K562 (cell line): ENCODE measurements at regions not wholly inside any gene's neighbourhood (a gene's known extent, or its start where the extent isn't known, plus 50 kb on each side); places are given as distances from the start of the nearest gene placed in this dataset.

Experiments used
- ATAC-seq: fragments of 200-7000 bp; cut with Tn5 transposase; 3 replicates; pipeline ENCODE4 v1.9.1; 2020; ENCODE audit warnings: moderate library complexity
- BruUV-seq: library from RNA; stranded (reverse); fragments of 400-500 nt; replicated peaks from 2 replicates; lab custom pipeline; 2021; lab: Mats Ljungman, UMichigan
- CTCF ChIA-PET: fragments of 300-600 bp; formaldehyde crosslinking; extraction: SDS; loops from one replicate; lab custom pipeline; 2021; ENCODE audit warnings: low intra/inter-chr PET ratio; lab: Yijun Ruan, JAX
- POLR2A ChIA-PET: fragments of 300-600, 350-650 bp; sonication (Branson Sonifier 250); formaldehyde crosslinking; extraction: SDS; loops from one replicate; lab custom pipeline; 2021; ENCODE audit warnings: antibody characterized with exemption, inconsistent platforms; lab: Yijun Ruan, JAX
- DNase-seq, 4 experiments: peaks; one replicate each; pipeline versions ENCODE4 v3.0.0 to v3.0.0-alpha.2; 2011 to 2018; ENCODE audit warnings: low spot score in 3 of 4, mixed read lengths in 3 of 4; ENCODE audit errors: extremely low read depth in 1 of 4
- FAIRE-seq: peaks from 2 replicates; lab custom pipeline; 2011; peaks lifted over from hg19 to GRCh38; lab: Jason Lieb, UNC
- H2AFZ ChIP-seq: 2 replicates; pipeline ENCODE4 v1.6.0; 2011; ENCODE audit warnings: low read depth, low read length, control low read depth, inconsistent platforms
- H3K27ac ChIP-seq: fragments of 200-600 bp; 3 replicates; pipeline ENCODE4 v1.8.0; 2011; ENCODE audit warnings: low read depth, mild to moderate bottlenecking, control low read depth, inconsistent platforms, low read length, moderate library complexity, mixed read lengths; ENCODE audit errors: extremely low read depth
- H3K27me3 ChIP-seq, 2 experiments: fragments of 300-600 bp in 1 of 2; 2 replicates in 1 of 2; 3 replicates in 1 of 2; pipeline versions ENCODE4 v1.6.0 to v1.8.0; 2011; ENCODE audit warnings: inconsistent platforms in 2 of 2, low read length in 2 of 2, mild to moderate bottlenecking in 1 of 2, mixed read lengths in 1 of 2, moderate library complexity in 1 of 2; ENCODE audit not compliant: control insufficient read depth in 2 of 2, insufficient read depth in 2 of 2
- H3K36me3 ChIP-seq: fragments of 300-600 bp; 3 replicates; pipeline ENCODE4 v1.8.0; 2011; ENCODE audit warnings: mild to moderate bottlenecking, low read length, inconsistent platforms; ENCODE audit not compliant: control insufficient read depth, insufficient read depth
- H3K4me1 ChIP-seq, 2 experiments: fragments of 200-600 bp in 1 of 2; replicated peaks in 1 of 2; 2 replicates in 1 of 2; 3 replicates in 1 of 2; pipeline versions ENCODE4 v1.5.1 to v1.8.0; 2011; ENCODE audit warnings: inconsistent platforms in 2 of 2, low read length in 2 of 2, mild to moderate bottlenecking in 1 of 2, mixed read lengths in 1 of 2, moderate library complexity in 1 of 2; ENCODE audit not compliant: control insufficient read depth in 2 of 2, insufficient read depth in 2 of 2
- H3K4me2 ChIP-seq: 2 replicates; pipeline ENCODE4 v1.6.1; 2011; ENCODE audit warnings: low read length, control low read depth, inconsistent platforms, mixed read lengths; ENCODE audit not compliant: insufficient read depth
- H3K4me3 ChIP-seq: fragments of 200-600 bp; sonication (generic), shearing (Covaris generic); 2 replicates; pipeline ENCODE4 v1.5.1; 2016; ENCODE audit warnings: control low read depth, inconsistent platforms
- H3K79me2 ChIP-seq: fragments of 200-600 bp; 3 replicates; pipeline ENCODE4 v1.8.0; 2011; ENCODE audit warnings: low read length, inconsistent platforms; ENCODE audit not compliant: control insufficient read depth, insufficient read depth
- H3K9ac ChIP-seq, 2 experiments: 2 replicates each; pipeline versions ENCODE4 v1.6.0 to v1.6.1; 2011; ENCODE audit warnings: low read depth in 2 of 2, low read length in 2 of 2, control low read depth in 1 of 2, inconsistent platforms in 1 of 2, mild to moderate bottlenecking in 1 of 2, mixed read lengths in 1 of 2; ENCODE audit not compliant: insufficient read depth in 1 of 2
- H3K9me1 ChIP-seq: one replicate; pipeline ENCODE4 v1.6.0; 2011; ENCODE audit warnings: inconsistent platforms, mild to moderate bottlenecking, low read length, moderate library complexity; ENCODE audit not compliant: control insufficient read depth, insufficient read depth
- H3K9me3 ChIP-seq: replicated peaks from 2 replicates; pipeline ENCODE4 v1.5.1; 2011; ENCODE audit warnings: low read depth, low read length, inconsistent platforms; ENCODE audit not compliant: control insufficient read depth, insufficient read depth
- H4K20me1 ChIP-seq: replicated peaks from 2 replicates; pipeline ENCODE4 v1.6.1; 2011; ENCODE audit warnings: low read length, inconsistent platforms, mixed read lengths; ENCODE audit not compliant: control insufficient read depth, insufficient read depth
- ADNP ChIP-seq: fragments of 200-800 bp; sonication (Bioruptor generic); IDR thresholded peaks from 2 replicates; pipeline ENCODE4 v1.6.1; 2016; ENCODE audit warnings: missing genetic modification characterization, missing compliant biosample characterization
- ATF1 ChIP-seq, 2 experiments: fragments of 450-650 bp in 1 of 2; IDR thresholded peaks; 2 replicates each; pipeline ENCODE4 v1.6.1; 2016; ENCODE audit warnings: missing compliant biosample characterization in 1 of 2, missing genetic modification characterization in 1 of 2
- ETS2 ChIP-seq: IDR thresholded peaks from 2 replicates; pipeline ENCODE4 v1.6.1; 2016; ENCODE audit warnings: borderline replicate concordance, missing genetic modification characterization, mild to moderate bottlenecking, moderate library complexity, missing compliant biosample characterization; ENCODE audit not compliant: poor library complexity, severe bottlenecking
- GTF2B ChIP-seq: IDR thresholded peaks from 2 replicates; pipeline ENCODE4 v1.6.1; 2011; ENCODE audit not compliant: insufficient read length; ENCODE audit errors: extremely low read depth
- HLTF ChIP-seq: fragments of 450-650 bp; IDR thresholded peaks from 2 replicates; pipeline ENCODE4 v1.6.1; 2016
- MBD1 ChIP-seq: fragments of 250-450 bp; sonication (Bioruptor Pico); IDR thresholded peaks from 2 replicates; pipeline ENCODE4 v1.8.0; 2022; ENCODE audit warnings: inconsistent platforms
- RBM17 ChIP-seq: fragments of 200-400 bp; formaldehyde crosslinking; IDR thresholded peaks from 2 replicates; pipeline ENCODE4 v1.6.1; 2017; ENCODE audit warnings: low read depth, mild to moderate bottlenecking, low read length, borderline replicate concordance
- SAFB2 ChIP-seq: fragments of 200-400 bp; formaldehyde crosslinking; IDR thresholded peaks from 2 replicates; pipeline ENCODE4 v1.6.1; 2018; ENCODE audit warnings: borderline replicate concordance, low read length, low read depth, moderate library complexity; ENCODE audit not compliant: severe bottlenecking
- SLC30A9 ChIP-seq: fragments of 250-450 bp; sonication (Bioruptor Pico); IDR thresholded peaks from 2 replicates; pipeline ENCODE4 v1.8.0; 2022; ENCODE audit warnings: mild to moderate bottlenecking, moderate library complexity
- SMC3 ChIP-seq: conservative IDR thresholded peaks from 2 replicates; pipeline ENCODE4 v1.6.1; 2011; ENCODE audit warnings: low read depth, low read length, improper control_type of control experiment; ENCODE audit not compliant: insufficient read depth
- THRA ChIP-seq: fragments of 450-650 bp; IDR thresholded peaks from 2 replicates; pipeline ENCODE4 v1.6.1; 2017; ENCODE audit warnings: mild to moderate bottlenecking, moderate library complexity
- TSHZ1 ChIP-seq: fragments of 250-450 bp; sonication (Bioruptor Pico); IDR thresholded peaks from 2 replicates; pipeline ENCODE4 v1.4.0; 2020; ENCODE audit warnings: mild to moderate bottlenecking, moderate library complexity
- ZNF583 ChIP-seq: fragments of 250-450 bp; sonication (Bioruptor Pico); IDR thresholded peaks from 2 replicates; pipeline ENCODE4 v1.4.0; 2020
- ZNF766 ChIP-seq: fragments of 200-800 bp; sonication (Bioruptor generic); conservative IDR thresholded peaks from 2 replicates; pipeline ENCODE4 v1.6.1; 2016; ENCODE audit warnings: missing genetic modification characterization, missing compliant biosample characterization
- WGBS: fragments of 100-300 bp; shearing (Covaris generic); methylation state at CpG from one replicate; pipeline ENCODE4 v1.1.6; 2016; ENCODE audit warnings: low coverage, mixed read lengths; ENCODE audit not compliant: insufficient coverage; ENCODE audit errors: missing lambda C conversion rate; 5-methylcytosine and 5-hydroxymethylcytosine counted together
- in situ Hi-C: fragments of 300-500 bp; cut with MboI; formaldehyde crosslinking; loops from 4 replicates; pipeline ENCODE4 v1.15.0; 2018; ENCODE audit warnings: inconsistent platforms, mixed read lengths
- intact Hi-C: fragments of 100-400 bp; cut with micrococcal nuclease; formaldehyde crosslinking; loops from 2 replicates; pipeline ENCODE4 v1.14.2; 2022
- TF ChIP-seq, protein P1 (sequence below): fragments of 450-650 bp; formaldehyde crosslinking; IDR thresholded peaks from 2 replicates; pipeline ENCODE4 v1.4.0; 2022; ENCODE audit warnings: missing genetic modification characterization

DNA sequence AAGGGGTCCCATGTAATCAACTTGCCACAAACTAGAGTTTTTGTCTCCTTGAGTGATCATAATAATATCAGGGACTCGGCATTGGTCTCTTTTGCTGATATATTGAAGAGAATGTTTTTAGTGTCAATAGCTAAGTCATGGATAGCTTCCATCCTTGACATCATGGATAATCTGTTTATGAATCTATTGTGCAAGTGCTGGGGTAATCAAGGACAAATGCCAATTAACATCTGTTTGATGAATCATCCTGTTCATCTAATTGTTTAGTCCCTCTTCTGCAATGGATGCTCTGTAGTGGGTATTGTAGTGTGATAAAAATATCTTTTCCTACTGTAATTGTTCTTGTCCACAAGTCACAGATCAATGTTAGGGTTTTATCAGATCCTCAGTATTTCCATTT is 607.5 kb upstream of the SEMA6A start:
- WGBS, result 0% methylated on average over 1 of the region's 1 CpG
- Histone ChIP-seq H3K4me3 (no peak overlapping the region), H3K79me2 (no peaks in the 10 kb centered on the region), H3K9ac (no peak overlapping the region), H3K9me1 (no peaks in the 10 kb centered on the region), H3K4me1 (no peaks in the 10 kb centered on the region), H3K27ac (no peak overlapping the region), H3K36me3 (no peaks in the 10 kb centered on the region), H3K27me3 (no peaks in the 10 kb centered on the region), H4K20me1 (no peaks in the 10 kb centered on the region), H3K4me2 (no peak overlapping the region), H2AFZ (no peak overlapping the region), H3K9me3 (peaks cover 6% of the 10 kb centered on the region; the same call in 1 of the 2 replicates)
- intact Hi-C loops (no loop called here), in situ Hi-C loops (no loop called here)
- CTCF ChIA-PET, result no interaction called here
- BruUV-seq, result no TSS peak
- POLR2A ChIA-PET, result no interaction called here
- no peak for ATAC-seq
- no peak for FAIRE-seq
- DNase-seq, result no peak
- TF ChIP-seq GTF2B (no peak), SAFB2 (no peak), SLC30A9 (CRISPR knock-in tag) (no peak), ZNF766 (CRISPR knock-in tag) (no peak), HLTF (no peak), ADNP (no peak), MBD1 (CRISPR knock-in tag) (no peak), THRA (no peak), ZNF583 (CRISPR knock-in tag) (no peak), RBM17 (no peak), TSHZ1 (no peak), SMC3 (no peak), ETS2 (tag) (no peak), ATF1 (CRISPR knock-in tag; IDR thresholded peaks at IDR 0.05) (no peak), ATF1 (tag; IDR thresholded peaks at IDR 0.05) (no peak)
- TF ChIP-seq, protein P1, sequence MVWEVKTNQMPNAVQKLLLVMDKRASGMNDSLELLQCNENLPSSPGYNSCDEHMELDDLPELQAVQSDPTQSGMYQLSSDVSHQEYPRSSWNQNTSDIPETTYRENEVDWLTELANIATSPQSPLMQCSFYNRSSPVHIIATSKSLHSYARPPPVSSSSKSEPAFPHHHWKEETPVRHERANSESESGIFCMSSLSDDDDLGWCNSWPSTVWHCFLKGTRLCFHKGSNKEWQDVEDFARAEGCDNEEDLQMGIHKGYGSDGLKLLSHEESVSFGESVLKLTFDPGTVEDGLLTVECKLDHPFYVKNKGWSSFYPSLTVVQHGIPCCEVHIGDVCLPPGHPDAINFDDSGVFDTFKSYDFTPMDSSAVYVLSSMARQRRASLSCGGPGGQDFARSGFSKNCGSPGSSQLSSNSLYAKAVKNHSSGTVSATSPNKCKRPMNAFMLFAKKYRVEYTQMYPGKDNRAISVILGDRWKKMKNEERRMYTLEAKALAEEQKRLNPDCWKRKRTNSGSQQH, result no peak
